HEK293 (cell line): ENCODE measurements at regions not wholly inside any gene's neighbourhood (a gene's known extent, or its start where the extent isn't known, plus 50 kb on each side); places are given as distances from the start of the nearest gene placed in this dataset.

Source experiments
- CTCF ChIA-PET: fragments of 350-600 bp; formaldehyde crosslinking; extraction: SDS; loops from one replicate; lab custom pipeline; 2021; ENCODE audit warnings: antibody characterized with exemption; lab: Yijun Ruan, JAX
- POLR2A ChIA-PET: fragments of 300-600 bp; formaldehyde crosslinking; extraction: SDS; loops from one replicate; lab custom pipeline; 2020; ENCODE audit warnings: antibody characterized with exemption, inconsistent platforms; lab: Yijun Ruan, JAX
- H3K27ac ChIP-seq: fragments of 200-500 bp; sonication (Bioruptor generic); 2 replicates; pipeline ENCODE4 v1.5.1; 2014; ENCODE audit warnings: low read depth, low read length, control low read depth, inconsistent platforms; ENCODE audit errors: extremely low read depth
- H3K36me3 ChIP-seq, 2 experiments: fragments of 200-500 bp in 1 of 2; sonication (Bioruptor generic) in 1 of 2; 1 replicate in 1 of 2; 2 replicates in 1 of 2; pipeline ENCODE4 v1.5.1; 2014 to 2017; ENCODE audit warnings: inconsistent platforms in 2 of 2, low read length in 2 of 2; ENCODE audit not compliant: control insufficient read depth in 2 of 2, insufficient read depth in 1 of 2
- H3K4me1 ChIP-seq: fragments of 200-500 bp; sonication (Bioruptor generic); 2 replicates; pipeline ENCODE4 v1.5.1; 2014; ENCODE audit warnings: mild to moderate bottlenecking, low read length, inconsistent platforms; ENCODE audit not compliant: control insufficient read depth, insufficient read depth
- H3K4me3 ChIP-seq: 2 replicates; pipeline ENCODE4 v1.5.1; 2011; ENCODE audit warnings: low read depth, mild to moderate bottlenecking, control low read depth, low read length, moderate library complexity
- H3K9me3 ChIP-seq: fragments of 200-500 bp; sonication (Bioruptor generic); 2 replicates; pipeline ENCODE4 v1.5.1; 2014; ENCODE audit warnings: low read depth, low read length, inconsistent platforms; ENCODE audit not compliant: control insufficient read depth, insufficient read depth
- BCL11A ChIP-seq: fragments of 450-650 bp; formaldehyde crosslinking; IDR thresholded peaks from 2 replicates; pipeline ENCODE4 v1.5.1; 2016; ENCODE audit warnings: low read depth, missing biosample characterization, missing genetic modification characterization
- BCL11B ChIP-seq: fragments of 450-650 bp; formaldehyde crosslinking; IDR thresholded peaks from 2 replicates; pipeline ENCODE4 v1.5.1; 2016; ENCODE audit warnings: low read depth, missing biosample characterization, missing genetic modification characterization
- EGR2 ChIP-seq: fragments of 450-650 bp; formaldehyde crosslinking; IDR thresholded peaks from 2 replicates; pipeline ENCODE4 v1.5.1; 2016; ENCODE audit warnings: low read depth, missing biosample characterization, missing genetic modification characterization
- PRDM1 ChIP-seq: fragments of 450-650 bp; formaldehyde crosslinking; IDR thresholded peaks from 2 replicates; pipeline ENCODE4; 2016; ENCODE audit warnings: missing biosample characterization, missing genetic modification characterization
- SETDB1 ChIP-seq: IDR thresholded peaks from one replicate; pipeline ENCODE4 v1.6.1; 2017; ENCODE audit warnings: mild to moderate bottlenecking, low read length, moderate library complexity, mixed read lengths; ENCODE audit not compliant: insufficient read length
- WT1 ChIP-seq: fragments of 450-650 bp; formaldehyde crosslinking; IDR thresholded peaks from 2 replicates; pipeline ENCODE4 v1.5.1; 2016; ENCODE audit warnings: missing biosample characterization, missing genetic modification characterization
- ZEB2 ChIP-seq: fragments of 450-650 bp; formaldehyde crosslinking; IDR thresholded peaks from 2 replicates; pipeline ENCODE4 v1.5.1; 2016; ENCODE audit warnings: missing biosample characterization, missing genetic modification characterization
- ZFP37 ChIP-seq: fragments of 450-650 bp; formaldehyde crosslinking; IDR thresholded peaks from 2 replicates; pipeline ENCODE4 v1.5.1; 2016; ENCODE audit warnings: missing biosample characterization, missing genetic modification characterization
- ZNF138 ChIP-seq: fragments of 450-650 bp; formaldehyde crosslinking; IDR thresholded peaks from 2 replicates; pipeline ENCODE4 v1.5.1; 2016; ENCODE audit warnings: missing biosample characterization, missing genetic modification characterization, borderline replicate concordance
- ZNF169 ChIP-seq: fragments of 450-650 bp; formaldehyde crosslinking; IDR thresholded peaks from 2 replicates; pipeline ENCODE4 v1.5.1; 2016; ENCODE audit warnings: missing biosample characterization, missing genetic modification characterization
- ZNF324 ChIP-seq: fragments of 450-650 bp; formaldehyde crosslinking; IDR thresholded peaks from 2 replicates; pipeline ENCODE4 v1.5.1; 2016; ENCODE audit warnings: missing biosample characterization, missing genetic modification characterization
- ZNF394 ChIP-seq: fragments of 450-650 bp; formaldehyde crosslinking; IDR thresholded peaks from 2 replicates; pipeline ENCODE4 v1.5.1; 2016; ENCODE audit warnings: missing biosample characterization, missing genetic modification characterization, mild to moderate bottlenecking, moderate library complexity, borderline replicate concordance
- ZNF416 ChIP-seq: fragments of 450-650 bp; formaldehyde crosslinking; IDR thresholded peaks from 2 replicates; pipeline ENCODE4 v1.5.1; 2016; ENCODE audit warnings: missing biosample characterization, missing genetic modification characterization
- ZNF433 ChIP-seq: fragments of 450-650 bp; formaldehyde crosslinking; IDR thresholded peaks from 2 replicates; pipeline ENCODE4 v1.5.1; 2016; ENCODE audit warnings: missing biosample characterization, missing genetic modification characterization, low read depth
- ZNF544 ChIP-seq: fragments of 450-650 bp; formaldehyde crosslinking; IDR thresholded peaks from 2 replicates; pipeline ENCODE4 v1.5.0; 2017; ENCODE audit warnings: missing biosample characterization, missing genetic modification characterization
- ZNF621 ChIP-seq: fragments of 450-650 bp; formaldehyde crosslinking; IDR thresholded peaks from 2 replicates; pipeline ENCODE4 v1.5.1; 2017; ENCODE audit warnings: missing biosample characterization, missing genetic modification characterization
- TF ChIP-seq, protein P1 (sequence below): fragments of 450-650 bp; formaldehyde crosslinking; optimal IDR thresholded peaks from 2 replicates; pipeline ENCODE3; 2016; ENCODE audit warnings: missing biosample characterization, mild to moderate bottlenecking, missing genetic modification characterization
- TF ChIP-seq, protein P2 (sequence below): fragments of 450-650 bp; formaldehyde crosslinking; IDR thresholded peaks from 2 replicates; pipeline ENCODE4 v1.5.1; 2016; ENCODE audit warnings: missing biosample characterization, missing genetic modification characterization

DNA sequence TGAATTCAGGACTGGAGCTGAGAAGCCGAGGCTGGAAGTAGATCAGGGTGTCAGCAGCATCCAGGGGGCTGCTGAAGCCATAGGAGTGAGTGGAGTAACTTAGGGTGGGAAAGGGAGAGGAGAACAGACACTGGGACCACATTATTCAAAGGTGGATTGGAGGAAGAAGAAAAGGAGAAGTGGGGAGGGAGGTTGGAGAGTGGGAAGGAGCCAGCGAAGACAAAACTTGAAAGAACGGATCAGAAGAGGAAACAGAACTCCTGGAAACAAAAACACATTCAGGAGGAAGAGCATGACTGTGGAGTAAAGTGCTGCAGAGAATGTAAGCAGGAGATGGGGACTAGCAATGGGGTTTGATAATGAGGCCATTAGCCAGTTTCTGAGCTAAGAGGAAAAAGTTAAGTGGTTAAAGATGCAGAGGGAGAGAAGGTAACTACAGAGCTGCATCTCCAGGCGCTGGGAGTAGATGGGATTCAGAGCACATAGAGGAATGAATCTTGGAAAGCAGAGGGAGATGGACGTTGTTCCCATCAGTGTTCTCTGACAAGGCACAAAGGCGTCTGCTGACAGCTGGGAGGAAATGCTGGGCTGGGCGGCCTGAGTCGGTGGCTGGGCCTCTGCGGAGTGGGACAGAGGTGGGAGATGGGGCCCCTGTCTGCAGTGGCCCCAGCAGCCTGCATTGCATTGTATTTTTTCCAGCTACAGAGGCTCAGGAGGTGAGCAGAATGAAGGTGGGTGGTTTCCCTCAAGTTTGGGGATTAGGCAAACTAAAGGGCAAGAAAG is 63.1 kb upstream of the LEP start:
- CTCF ChIA-PET: no interaction called here
- TF ChIP-seq, protein P1, sequence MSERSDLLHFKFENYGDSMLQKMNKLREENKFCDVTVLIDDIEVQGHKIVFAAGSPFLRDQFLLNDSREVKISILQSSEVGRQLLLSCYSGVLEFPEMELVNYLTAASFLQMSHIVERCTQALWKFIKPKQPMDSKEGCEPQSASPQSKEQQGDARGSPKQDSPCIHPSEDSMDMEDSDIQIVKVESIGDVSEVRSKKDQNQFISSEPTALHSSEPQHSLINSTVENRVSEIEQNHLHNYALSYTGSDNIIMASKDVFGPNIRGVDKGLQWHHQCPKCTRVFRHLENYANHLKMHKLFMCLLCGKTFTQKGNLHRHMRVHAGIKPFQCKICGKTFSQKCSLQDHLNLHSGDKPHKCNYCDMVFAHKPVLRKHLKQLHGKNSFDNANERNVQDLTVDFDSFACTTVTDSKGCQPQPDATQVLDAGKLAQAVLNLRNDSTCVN (tag by site-specific recombination): no peak
- TF ChIP-seq EGR2: no peak
- TF ChIP-seq SETDB1: no peak
- no peak for TF ChIP-seq PRDM1
- TF ChIP-seq ZNF416 (tag by site-specific recombination): no peak
- TF ChIP-seq ZEB2 (tag by site-specific recombination): no peak
- Histone ChIP-seq H3K27ac (no peak overlapping the region), H3K9me3 (no peaks in the 10 kb centered on the region), H3K4me1 (no peaks in the 10 kb centered on the region), H3K36me3 (no peaks in the 10 kb centered on the region), H3K4me3 (no peak overlapping the region)
- POLR2A ChIA-PET: no interaction called here

DNA sequence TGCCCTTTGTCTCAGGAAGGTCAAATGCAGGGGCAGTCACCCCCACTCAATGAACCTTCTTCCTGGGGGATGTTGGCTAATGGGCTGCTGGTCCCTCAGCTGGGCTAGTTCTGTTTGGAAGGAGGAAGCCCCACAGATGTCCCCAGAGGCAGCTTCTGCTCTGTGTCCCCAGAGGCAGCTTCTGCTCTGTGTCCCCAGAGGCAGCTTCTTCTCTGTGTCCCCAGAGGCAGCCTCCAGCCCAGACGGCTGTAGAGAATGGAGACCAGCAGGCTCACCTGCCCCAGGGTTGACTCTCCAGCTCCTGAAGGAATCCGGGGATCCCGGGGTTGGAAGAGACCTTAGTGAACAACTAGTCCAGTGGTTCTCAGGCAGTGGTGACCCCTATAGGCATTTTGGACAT is 62.5 kb upstream of the LEP start:
- no peaks in the 10 kb centered on the region for H3K4me1 ChIP-seq
- CTCF ChIA-PET: interaction anchor here (0.7 kb wide), 1 partner anchor 25 kb away, joined by 3 read pairs; no protein-coding TSS in a partner anchor
- H3K9me3 ChIP-seq: no peaks in the 10 kb centered on the region
- no peaks in the 10 kb centered on the region for H3K36me3 ChIP-seq
- no peak overlapping the region for H3K27ac ChIP-seq
- POLR2A ChIA-PET: no interaction called here
- TF ChIP-seq BCL11B (tag by site-specific recombination) (no peak), ZNF621 (tag by site-specific recombination) (no peak), WT1 (tag by site-specific recombination) (no peak), ZNF324 (no peak), ZFP37 (no peak), ZNF544 (tag by site-specific recombination) (no peak), ZNF169 (tag by site-specific recombination) (no peak), ZNF138 (tag by site-specific recombination) (no peak), ZNF394 (no peak), BCL11A (tag by site-specific recombination) (no peak), ZNF433 (tag by site-specific recombination) (no peak)
- TF ChIP-seq, protein P2, sequence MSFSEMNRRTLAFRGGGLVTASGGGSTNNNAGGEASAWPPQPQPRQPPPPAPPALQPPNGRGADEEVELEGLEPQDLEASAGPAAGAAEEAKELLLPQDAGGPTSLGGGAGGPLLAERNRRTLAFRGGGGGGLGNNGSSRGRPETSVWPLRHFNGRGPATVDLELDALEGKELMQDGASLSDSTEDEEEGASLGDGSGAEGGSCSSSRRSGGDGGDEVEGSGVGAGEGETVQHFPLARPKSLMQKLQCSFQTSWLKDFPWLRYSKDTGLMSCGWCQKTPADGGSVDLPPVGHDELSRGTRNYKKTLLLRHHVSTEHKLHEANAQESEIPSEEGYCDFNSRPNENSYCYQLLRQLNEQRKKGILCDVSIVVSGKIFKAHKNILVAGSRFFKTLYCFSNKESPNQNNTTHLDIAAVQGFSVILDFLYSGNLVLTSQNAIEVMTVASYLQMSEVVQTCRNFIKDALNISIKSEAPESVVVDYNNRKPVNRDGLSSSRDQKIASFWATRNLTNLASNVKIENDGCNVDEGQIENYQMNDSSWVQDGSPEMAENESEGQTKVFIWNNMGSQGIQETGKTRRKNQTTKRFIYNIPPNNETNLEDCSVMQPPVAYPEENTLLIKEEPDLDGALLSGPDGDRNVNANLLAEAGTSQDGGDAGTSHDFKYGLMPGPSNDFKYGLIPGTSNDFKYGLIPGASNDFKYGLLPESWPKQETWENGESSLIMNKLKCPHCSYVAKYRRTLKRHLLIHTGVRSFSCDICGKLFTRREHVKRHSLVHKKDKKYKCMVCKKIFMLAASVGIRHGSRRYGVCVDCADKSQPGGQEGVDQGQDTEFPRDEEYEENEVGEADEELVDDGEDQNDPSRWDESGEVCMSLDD (tag by site-specific recombination): no peak
- no peak overlapping the region for H3K4me3 ChIP-seq
